Caco-2 (cell line): ENCODE measurements at regions not wholly inside any gene's neighbourhood (a gene's known extent, or its start where the extent isn't known, plus 50 kb on each side); places are given as distances from the start of the nearest gene placed in this dataset.

Experiments used
- BruUV-seq: library from RNA; stranded (reverse); fragments of 400-500 nt; replicated peaks from 2 replicates; lab custom pipeline; 2021; lab: Mats Ljungman, UMichigan
- CTCF ChIA-PET: fragments of 300-600 bp; sonication (Branson Sonifier 250); formaldehyde crosslinking; loops from one replicate; lab custom pipeline; 2022; ENCODE audit warnings: antibody characterized with exemption; lab: Charles Lee
- POLR2A ChIA-PET: fragments of 300-600 bp; sonication (Branson Sonifier 250); formaldehyde crosslinking; loops from one replicate; lab custom pipeline; 2022; ENCODE audit warnings: antibody characterized with exemption; lab: Charles Lee
- DNase-seq, 2 experiments: peaks; one replicate each; pipeline versions ENCODE4 v3.0.0 to v3.0.0-alpha.2; 2020 to 2022
- H3K27me3 ChIP-seq: replicated peaks from 2 replicates; pipeline ENCODE4 v1.6.0; 2011; ENCODE audit warnings: low read length; ENCODE audit not compliant: control insufficient read depth, insufficient read depth
- H3K36me3 ChIP-seq: 2 replicates; pipeline ENCODE4 v1.5.1; 2011; ENCODE audit warnings: low read length; ENCODE audit not compliant: control insufficient read depth, insufficient read depth
- H3K4me1 ChIP-seq: fragments of 250-450 bp; sonication (Bioruptor Pico); 2 replicates; pipeline ENCODE4 v1.5.1; 2020; ENCODE audit warnings: mild to moderate bottlenecking
- H3K4me3 ChIP-seq: 2 replicates; pipeline ENCODE4 v1.5.1; 2011; ENCODE audit warnings: low read depth, mild to moderate bottlenecking, control low read depth, low read length
- H3K9me3 ChIP-seq: fragments of 250-450 bp; sonication (Bioruptor Pico); 2 replicates; pipeline ENCODE4 v1.5.1; 2020; ENCODE audit warnings: mild to moderate bottlenecking, moderate library complexity
- H3K27ac Mint-ChIP-seq: one replicate; pipeline ENCODE4 v1.8.0; 2022; ENCODE audit warnings: mixed read lengths; ENCODE audit not compliant: unreplicated experiment
- H3K27me3 Mint-ChIP-seq: one replicate; pipeline ENCODE4 v1.8.0; 2022; ENCODE audit warnings: mixed read lengths; ENCODE audit not compliant: insufficient read depth, unreplicated experiment
- H3K36me3 Mint-ChIP-seq: one replicate; pipeline ENCODE4 v1.8.0; 2022; ENCODE audit warnings: mild to moderate bottlenecking, mixed read lengths; ENCODE audit not compliant: insufficient read depth, unreplicated experiment
- H3K4me1 Mint-ChIP-seq: one replicate; pipeline ENCODE4 v1.8.0; 2022; ENCODE audit warnings: low read depth, mixed read lengths; ENCODE audit not compliant: unreplicated experiment
- H3K4me3 Mint-ChIP-seq: one replicate; pipeline ENCODE4 v1.8.0; 2022; ENCODE audit warnings: mild to moderate bottlenecking, moderate library complexity, mixed read lengths; ENCODE audit not compliant: unreplicated experiment
- H3K9me3 Mint-ChIP-seq: one replicate; pipeline ENCODE4 v1.8.0; 2022; ENCODE audit warnings: mixed read lengths; ENCODE audit not compliant: unreplicated experiment
- intact Hi-C: fragments of 100-400 bp; cut with micrococcal nuclease; formaldehyde crosslinking; loops from one replicate; pipeline ENCODE4 v1.10.0; 2022; ENCODE audit not compliant: unreplicated experiment
- TF ChIP-seq, protein P1 (sequence below), 2 experiments: fragments of 200-600 bp in 1 of 2; IDR thresholded peaks; 1 replicate in 1 of 2; 2 replicates in 1 of 2; pipeline versions ENCODE4 v1.5.1 to v1.8.0; 2011 to 2022; ENCODE audit warnings: antibody characterized with exemption in 1 of 2, control low read depth in 1 of 2, inconsistent platforms in 1 of 2, low read depth in 1 of 2, low read length in 1 of 2, mild to moderate bottlenecking in 1 of 2, moderate library complexity in 1 of 2; ENCODE audit not compliant: insufficient read depth in 1 of 2, severe bottlenecking in 1 of 2, unreplicated experiment in 1 of 2

- no peak overlapping the region for H3K4me3 Mint-ChIP-seq
- Histone ChIP-seq H3K36me3 (no peaks in the 10 kb centered on the region), H3K4me1 (no peaks in the 10 kb centered on the region), H3K9me3 (0 out of 2 replicates have a peak, but pooled peaks cover 3% of the 10 kb centered on the region), H3K27me3 (no peaks in the 10 kb centered on the region), H3K4me3 (no peak overlapping the region)
- ChIA-PET POLR2A (no interaction called here), CTCF (no interaction called here)
- TF ChIP-seq, protein P1, sequence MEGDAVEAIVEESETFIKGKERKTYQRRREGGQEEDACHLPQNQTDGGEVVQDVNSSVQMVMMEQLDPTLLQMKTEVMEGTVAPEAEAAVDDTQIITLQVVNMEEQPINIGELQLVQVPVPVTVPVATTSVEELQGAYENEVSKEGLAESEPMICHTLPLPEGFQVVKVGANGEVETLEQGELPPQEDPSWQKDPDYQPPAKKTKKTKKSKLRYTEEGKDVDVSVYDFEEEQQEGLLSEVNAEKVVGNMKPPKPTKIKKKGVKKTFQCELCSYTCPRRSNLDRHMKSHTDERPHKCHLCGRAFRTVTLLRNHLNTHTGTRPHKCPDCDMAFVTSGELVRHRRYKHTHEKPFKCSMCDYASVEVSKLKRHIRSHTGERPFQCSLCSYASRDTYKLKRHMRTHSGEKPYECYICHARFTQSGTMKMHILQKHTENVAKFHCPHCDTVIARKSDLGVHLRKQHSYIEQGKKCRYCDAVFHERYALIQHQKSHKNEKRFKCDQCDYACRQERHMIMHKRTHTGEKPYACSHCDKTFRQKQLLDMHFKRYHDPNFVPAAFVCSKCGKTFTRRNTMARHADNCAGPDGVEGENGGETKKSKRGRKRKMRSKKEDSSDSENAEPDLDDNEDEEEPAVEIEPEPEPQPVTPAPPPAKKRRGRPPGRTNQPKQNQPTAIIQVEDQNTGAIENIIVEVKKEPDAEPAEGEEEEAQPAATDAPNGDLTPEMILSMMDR (IDR thresholded peaks at IDR 0.05; ENCODE audit: insufficient read depth in 1 of 2, low read depth in 1 of 2, low read length in 1 of 2, severe bottlenecking in 1 of 2, unreplicated experiment in 1 of 2) = no peak
- peaks cover 25% of the 10 kb centered on the region for H3K9me3 Mint-ChIP-seq
- no peak overlapping the region for H3K27ac Mint-ChIP-seq
- no peaks in the 10 kb centered on the region for H3K27me3 Mint-ChIP-seq
- no peak for DNase-seq
- intact Hi-C loops = no loop called here
- no peaks in the 10 kb centered on the region for H3K36me3 Mint-ChIP-seq
- BruUV-seq = no TSS peak
- no peaks in the 10 kb centered on the region for H3K4me1 Mint-ChIP-seq
Observed at GRCh38 chr12:30111719-30112118, 328.0 kb upstream of the TMTC1 start.

DNA sequence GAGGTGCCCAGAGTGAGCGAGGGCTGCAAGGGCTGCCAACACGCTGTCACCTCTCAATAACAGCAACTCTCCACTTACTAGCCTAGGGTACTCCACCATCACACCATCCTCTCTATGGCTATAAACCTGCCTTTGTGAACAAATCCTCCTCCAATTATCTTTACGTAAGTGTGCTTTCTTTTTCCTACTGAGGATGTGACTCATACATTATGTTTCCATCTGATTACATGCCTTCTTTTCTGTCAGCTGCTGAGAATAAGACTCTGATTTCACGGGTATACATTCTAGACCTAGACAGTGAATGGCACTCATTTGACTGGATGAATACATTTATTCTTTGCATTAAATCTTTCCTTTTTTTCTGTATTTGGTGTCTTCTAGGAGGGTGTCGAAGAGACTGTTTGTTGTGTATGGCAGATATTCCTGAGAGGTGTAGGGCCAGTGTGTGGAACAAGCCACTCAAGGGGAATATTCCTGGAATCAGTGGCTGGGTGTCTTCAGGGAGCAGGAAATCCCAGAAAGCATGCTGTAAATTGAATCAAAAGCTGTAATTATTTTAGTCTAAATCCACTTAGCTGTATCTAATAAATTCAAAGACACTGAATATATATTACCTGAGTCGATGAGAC lies 327.3 kb upstream of the TMTC1 start:
- H3K4me3 Mint-ChIP-seq = no peak overlapping the region
- H3K27me3 Mint-ChIP-seq = no peaks in the 10 kb centered on the region
- intact Hi-C loops = no loop called here
- ChIA-PET POLR2A (no interaction called here), CTCF (no interaction called here)
- no peaks in the 10 kb centered on the region for H3K36me3 Mint-ChIP-seq
- H3K9me3 ChIP-seq = 0 out of 2 replicates have a peak, but pooled peaks cover 3% of the 10 kb centered on the region
- TF ChIP-seq, protein P1 (IDR thresholded peaks at IDR 0.05; ENCODE audit: insufficient read depth in 1 of 2, low read depth in 1 of 2, low read length in 1 of 2, severe bottlenecking in 1 of 2, unreplicated experiment in 1 of 2) = no peak
- no peak overlapping the region for H3K4me3 ChIP-seq
- no peaks in the 10 kb centered on the region for H3K4me1 Mint-ChIP-seq
- BruUV-seq = no TSS peak
- H3K36me3 ChIP-seq = no peaks in the 10 kb centered on the region
- DNase-seq = no peak
- peaks cover 25% of the 10 kb centered on the region for H3K9me3 Mint-ChIP-seq
- H3K27me3 ChIP-seq = no peaks in the 10 kb centered on the region
- H3K4me1 ChIP-seq = no peaks in the 10 kb centered on the region
- no peak overlapping the region for H3K27ac Mint-ChIP-seq

DNA sequence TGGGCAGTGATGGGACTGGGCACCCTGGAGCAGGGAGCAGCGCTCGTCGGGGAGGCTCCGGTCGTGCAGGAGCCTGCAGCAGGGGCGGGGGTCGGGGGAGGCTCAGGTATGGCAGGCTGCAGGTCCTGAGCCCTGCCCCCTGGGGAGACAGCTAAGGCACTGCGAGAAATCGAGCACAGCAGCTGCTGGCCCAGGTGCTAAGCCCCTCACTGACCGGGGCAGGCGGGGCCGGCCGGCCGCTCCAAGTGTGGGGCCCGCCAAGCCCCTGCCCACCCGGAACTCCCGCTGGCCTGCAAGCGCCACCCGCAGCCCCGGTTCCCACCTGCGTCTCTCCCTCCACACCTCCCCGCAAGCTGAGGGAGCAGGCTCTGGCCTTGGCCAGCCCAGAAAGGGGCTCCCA lies 326.8 kb upstream of the TMTC1 start:
- no TSS peak for BruUV-seq
- Histone ChIP-seq H3K36me3 (no peaks in the 10 kb centered on the region), H3K4me3 (no peak overlapping the region), H3K4me1 (no peaks in the 10 kb centered on the region), H3K27me3 (no peaks in the 10 kb centered on the region), H3K9me3 (0 out of 2 replicates have a peak, but pooled peaks cover 3% of the 10 kb centered on the region)
- ChIA-PET CTCF (no interaction called here), POLR2A (no interaction called here)
- Mint-ChIP-seq H3K27me3 (no peaks in the 10 kb centered on the region), H3K27ac (no peak overlapping the region), H3K4me3 (no peak overlapping the region), H3K36me3 (no peaks in the 10 kb centered on the region), H3K9me3 (peaks cover 25% of the 10 kb centered on the region), H3K4me1 (no peaks in the 10 kb centered on the region)
- TF ChIP-seq, protein P1 (IDR thresholded peaks at IDR 0.05; ENCODE audit: insufficient read depth in 1 of 2, low read depth in 1 of 2, low read length in 1 of 2, severe bottlenecking in 1 of 2, unreplicated experiment in 1 of 2) = no peak
- intact Hi-C loops = no loop called here
- no peak for DNase-seq
